Cardiac muscle cell (in vitro differentiated cells and primary cell): ENCODE measurements at regions not wholly inside any gene's neighbourhood (a gene's known extent, or its start where the extent isn't known, plus 50 kb on each side); places are given as distances from the start of the nearest gene placed in this dataset.

Experiments
- DNase-seq, 2 donors: peaks; one replicate each; pipeline versions ENCODE4 v3.0.0 to v3.0.0-alpha.2; 2010 to 2017; ENCODE audit warnings: low read depth in 1 of 2, low spot score in 1 of 2
- H3K27ac ChIP-seq: fragments of 200-600 bp; sonication (generic); 2 replicates; pipeline ENCODE4 v1.5.1; 2016
- H3K27me3 ChIP-seq: fragments of 200-600 bp; sonication (generic); 2 replicates; pipeline ENCODE4 v1.6.0; 2016; ENCODE audit warnings: control low read depth
- H3K36me3 ChIP-seq: fragments of 200-600 bp; sonication (generic); 2 replicates; pipeline ENCODE4 v1.5.1; 2016; ENCODE audit warnings: control low read depth
- H3K4me1 ChIP-seq: fragments of 200-600 bp; sonication (generic); 2 replicates; pipeline ENCODE4 v1.8.1; 2017; ENCODE audit warnings: low read depth, mild to moderate bottlenecking, mixed run types
- H3K4me3 ChIP-seq: fragments of 200-600 bp; sonication (generic); 2 replicates; pipeline ENCODE4 v1.5.1; 2016; ENCODE audit warnings: mild to moderate bottlenecking
- H3K9me3 ChIP-seq: fragments of 200-600 bp; sonication (generic); 2 replicates; pipeline ENCODE4 v1.5.1; 2017; ENCODE audit warnings: low read depth, mild to moderate bottlenecking, control low read depth
- TF ChIP-seq, protein P1 (sequence below): IDR thresholded peaks from 2 replicates; pipeline ENCODE4 v1.5.1; 2012; ENCODE audit warnings: low read depth, mild to moderate bottlenecking, low read length

DNA sequence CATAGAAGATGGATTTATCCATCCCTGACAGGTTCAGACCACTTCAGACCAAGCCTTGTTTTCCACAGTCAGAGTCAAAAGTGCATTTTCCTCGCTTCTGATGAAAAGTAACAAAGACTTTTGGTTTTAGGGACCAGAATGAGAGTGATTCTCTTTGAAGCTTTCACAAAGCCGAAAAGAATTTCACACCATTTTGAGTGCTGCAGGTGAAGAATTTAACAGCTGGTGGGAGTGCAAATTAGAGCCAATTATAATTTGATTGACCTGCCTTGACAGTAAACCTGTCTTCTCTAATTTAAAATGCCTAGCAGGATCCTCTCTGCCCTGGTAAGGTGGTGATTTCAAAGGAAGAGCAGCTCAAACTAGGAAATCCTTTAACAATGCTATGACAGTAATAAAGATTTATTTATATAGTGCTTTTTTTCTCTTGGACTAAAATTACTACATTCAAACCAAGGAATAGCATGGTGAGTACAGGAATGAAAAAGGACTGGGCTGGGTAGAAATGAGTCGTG is 241.6 kb downstream of the HRH4 start:
- TF ChIP-seq, protein P1, sequence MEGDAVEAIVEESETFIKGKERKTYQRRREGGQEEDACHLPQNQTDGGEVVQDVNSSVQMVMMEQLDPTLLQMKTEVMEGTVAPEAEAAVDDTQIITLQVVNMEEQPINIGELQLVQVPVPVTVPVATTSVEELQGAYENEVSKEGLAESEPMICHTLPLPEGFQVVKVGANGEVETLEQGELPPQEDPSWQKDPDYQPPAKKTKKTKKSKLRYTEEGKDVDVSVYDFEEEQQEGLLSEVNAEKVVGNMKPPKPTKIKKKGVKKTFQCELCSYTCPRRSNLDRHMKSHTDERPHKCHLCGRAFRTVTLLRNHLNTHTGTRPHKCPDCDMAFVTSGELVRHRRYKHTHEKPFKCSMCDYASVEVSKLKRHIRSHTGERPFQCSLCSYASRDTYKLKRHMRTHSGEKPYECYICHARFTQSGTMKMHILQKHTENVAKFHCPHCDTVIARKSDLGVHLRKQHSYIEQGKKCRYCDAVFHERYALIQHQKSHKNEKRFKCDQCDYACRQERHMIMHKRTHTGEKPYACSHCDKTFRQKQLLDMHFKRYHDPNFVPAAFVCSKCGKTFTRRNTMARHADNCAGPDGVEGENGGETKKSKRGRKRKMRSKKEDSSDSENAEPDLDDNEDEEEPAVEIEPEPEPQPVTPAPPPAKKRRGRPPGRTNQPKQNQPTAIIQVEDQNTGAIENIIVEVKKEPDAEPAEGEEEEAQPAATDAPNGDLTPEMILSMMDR = no peak
- no peaks in the 10 kb centered on the region for H3K36me3 ChIP-seq
- no peak for DNase-seq

GRCh38 chr18:24703316-24703715 is 242.9 kb downstream of the HRH4 start:
- DNase-seq = no peak
- H3K9me3 ChIP-seq = no peaks in the 10 kb centered on the region
- H3K4me3 ChIP-seq = no peak overlapping the region
- no peaks in the 10 kb centered on the region for H3K36me3 ChIP-seq
- no peaks in the 10 kb centered on the region for H3K27me3 ChIP-seq
- H3K27ac ChIP-seq = no peak overlapping the region
- no peaks in the 10 kb centered on the region for H3K4me1 ChIP-seq
- TF ChIP-seq, protein P1 = no peak

More for the DNA sequence above, 241.6 kb downstream of the HRH4 start:
- Histone ChIP-seq H3K4me1 (no peaks in the 10 kb centered on the region), H3K4me3 (no peak overlapping the region), H3K9me3 (no peaks in the 10 kb centered on the region), H3K27me3 (no peaks in the 10 kb centered on the region), H3K27ac (no peak overlapping the region)

GRCh38 chr18:24704946-24705630 is 244.7 kb downstream of the HRH4 start:
- Histone ChIP-seq H3K9me3 (no peaks in the 10 kb centered on the region), H3K36me3 (no peaks in the 10 kb centered on the region), H3K4me1 (no peaks in the 10 kb centered on the region), H3K27ac (no peak overlapping the region), H3K27me3 (no peaks in the 10 kb centered on the region), H3K4me3 (no peak overlapping the region)
- TF ChIP-seq, protein P1 = no peak
- DNase-seq = no peak

GRCh38 chr18:24710474-24710873 is 250.0 kb downstream of the HRH4 start:
- Histone ChIP-seq H3K36me3 (no peaks in the 10 kb centered on the region), H3K27ac (no peak overlapping the region), H3K9me3 (no peaks in the 10 kb centered on the region), H3K4me1 (no peaks in the 10 kb centered on the region), H3K27me3 (no peaks in the 10 kb centered on the region), H3K4me3 (no peak overlapping the region)
- TF ChIP-seq, protein P1 = no peak
- no peak for DNase-seq

- no peaks in the 10 kb centered on the region for H3K9me3 ChIP-seq
- no peaks in the 10 kb centered on the region for H3K36me3 ChIP-seq
- TF ChIP-seq, protein P1 = no peak
These were observed 259.4 kb downstream of the HRH4 start for GRCh38 chr18:24719791-24720190.

More at GRCh38 chr18:24719791-24720190, 259.4 kb downstream of the HRH4 start:
- Histone ChIP-seq H3K4me1 (no peaks in the 10 kb centered on the region), H3K4me3 (no peak overlapping the region), H3K27ac (no peak overlapping the region), H3K27me3 (no peaks in the 10 kb centered on the region)
- DNase-seq = no peak
